Nucleus accumbens (tissue), 56 donors: ENCODE measurements at regions not wholly inside any gene's neighbourhood (a gene's known extent, or its start where the extent isn't known, plus 50 kb on each side); places are given as distances from the start of the nearest gene placed in this dataset.
A peak's percentile ranks its signal among the peaks of the same experiment; 100 is the strongest.
"Not testable (repeated sequence)": the region's sequence is repeated elsewhere in the genome, so short reads cannot be mapped to it uniquely, and the experiment has no call there.

ENCODE experiments used
- DNase-seq, 56 donors: peaks; one replicate each; lab custom pipeline; 2025; lab: John Stamatoyannopoulos, UW

DNA sequence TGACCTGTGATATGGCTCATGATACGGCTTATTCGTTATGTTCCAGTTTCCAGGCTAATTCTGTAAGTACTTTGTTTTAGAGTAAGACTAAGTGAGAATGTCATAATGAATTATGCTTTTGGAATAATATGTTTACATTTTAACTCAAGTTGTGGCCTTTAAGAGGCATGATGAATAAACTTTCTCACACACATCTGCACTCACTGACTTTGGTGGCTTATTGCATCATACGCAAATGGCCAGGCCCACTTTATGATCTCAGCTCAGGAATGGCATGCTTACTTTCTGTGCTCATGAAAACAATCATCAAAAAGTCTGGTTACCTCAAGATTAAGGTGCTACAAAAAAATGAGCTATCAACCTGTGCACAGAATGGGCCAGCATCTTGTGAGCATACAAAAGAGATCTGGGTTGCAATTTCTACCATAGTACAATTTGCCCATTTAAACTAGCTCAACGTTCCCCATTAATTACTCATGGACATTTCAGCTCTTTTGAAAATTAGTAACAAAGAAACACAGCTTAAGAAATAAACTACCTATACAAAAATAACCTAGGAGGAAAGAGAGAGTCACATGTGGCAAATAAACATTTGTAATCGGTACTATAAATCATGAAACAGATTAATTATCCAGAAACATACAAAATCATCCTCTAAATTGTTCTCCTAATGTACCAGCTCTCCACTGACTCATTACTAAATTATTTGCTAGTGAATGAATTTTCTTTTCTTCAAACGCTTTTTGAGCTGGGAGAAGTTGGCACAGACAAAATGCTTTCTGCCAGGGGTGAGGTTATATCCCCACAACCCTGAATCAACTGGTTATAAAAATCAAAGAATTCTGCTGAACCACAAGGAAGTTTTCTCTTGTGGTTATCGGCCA lies 439.0 kb upstream of the ADAMTS9 start:
- no peak for DNase-seq

GRCh38 chr3:65120156-65120555 lies 432.4 kb upstream of the ADAMTS9 start:
- DNase-seq: not testable (repeated sequence)

DNA sequence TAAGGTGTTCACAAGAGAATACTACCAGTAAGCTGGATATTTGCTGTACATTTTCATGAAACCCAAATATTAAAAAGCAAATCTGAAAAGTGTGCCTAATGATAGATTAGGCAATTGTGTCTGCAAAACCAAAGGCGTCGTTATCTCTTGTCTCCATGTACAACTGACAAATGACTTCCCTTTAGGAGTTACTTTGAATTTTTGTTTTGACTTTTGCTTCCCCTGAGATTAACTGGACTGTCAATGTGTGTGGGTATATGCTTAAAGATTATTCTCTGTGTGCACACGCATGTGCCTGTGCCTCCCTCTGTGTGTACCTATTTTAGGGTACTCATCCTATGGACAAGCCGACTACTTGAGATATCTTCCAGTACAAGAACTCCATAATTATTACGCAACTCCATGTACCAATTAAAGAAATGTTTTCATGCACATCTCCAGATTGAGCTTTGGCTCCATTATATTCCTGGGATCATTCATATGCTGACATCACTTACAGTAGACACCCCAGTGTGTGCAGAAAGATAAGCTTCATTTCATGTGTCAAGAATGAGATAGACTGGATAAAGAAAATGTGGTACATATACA lies 431.2 kb upstream of the ADAMTS9 start:
- no peak for DNase-seq

- DNase-seq: no peak
Observed at GRCh38 chr3:65114041-65114440, 426.2 kb upstream of the ADAMTS9 start.

DNA sequence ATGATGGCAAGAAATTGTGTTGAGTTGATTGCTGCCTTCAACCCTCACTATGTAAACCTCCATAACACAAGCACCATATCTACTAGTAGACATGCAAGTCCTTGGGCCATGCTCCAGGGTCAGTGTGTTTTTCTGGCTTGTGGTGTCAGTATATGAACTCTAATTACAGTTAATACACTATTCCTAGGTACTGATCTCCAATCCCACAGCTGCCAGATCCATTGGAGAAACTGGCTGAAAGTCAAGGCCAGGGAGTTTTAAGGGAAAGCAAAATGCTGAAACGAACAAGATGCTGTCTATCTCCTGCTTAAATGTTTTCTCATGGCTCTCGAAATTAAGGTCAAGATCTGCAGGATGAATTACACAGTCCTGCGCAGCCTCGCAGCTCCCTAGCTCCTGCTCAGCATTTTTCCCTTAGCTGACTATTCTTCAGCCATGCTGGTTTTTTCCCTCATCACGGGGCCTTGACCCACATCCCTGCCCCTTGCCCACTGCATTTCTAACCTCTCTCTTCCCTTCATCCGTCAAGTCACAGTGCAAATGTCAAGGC lies 425.0 kb upstream of the ADAMTS9 start:
- no peak for DNase-seq

DNA sequence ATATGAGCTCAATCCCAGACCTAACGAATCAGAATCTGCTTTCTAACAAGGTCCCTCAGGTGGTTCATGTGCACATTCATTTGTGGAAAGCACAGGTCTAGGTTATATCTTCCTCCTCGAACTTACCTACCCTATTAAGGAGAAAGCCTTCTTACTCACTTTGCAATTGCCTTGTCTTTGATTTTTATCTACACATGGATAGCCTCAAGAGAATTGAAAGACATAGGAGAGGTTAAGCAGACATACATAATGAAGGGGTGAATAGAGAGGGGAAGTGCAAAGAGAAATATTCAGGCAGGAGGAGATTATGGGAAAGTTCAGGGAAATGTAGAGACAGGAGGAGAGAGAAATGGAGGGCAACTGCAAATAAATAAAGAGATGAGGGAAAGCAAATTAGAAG lies 422.9 kb upstream of the ADAMTS9 start:
- no peak for DNase-seq

- no peak for DNase-seq
Observed at GRCh38 chr3:65109966-65110500, 422.2 kb upstream of the ADAMTS9 start.

GRCh38 chr3:65107174-65107573 lies 419.4 kb upstream of the ADAMTS9 start:
- peak in 6 of 56 donors; percentile 1 to 18 (median 2) for DNase-seq

GRCh38 chr3:65101450-65101849 lies 413.6 kb upstream of the ADAMTS9 start:
- DNase-seq: no peak

- DNase-seq: no peak
Observed at GRCh38 chr3:65098400-65098799, 410.6 kb upstream of the ADAMTS9 start.

GRCh38 chr3:65096110-65096745 lies 408.4 kb upstream of the ADAMTS9 start:
- no peak for DNase-seq

DNA sequence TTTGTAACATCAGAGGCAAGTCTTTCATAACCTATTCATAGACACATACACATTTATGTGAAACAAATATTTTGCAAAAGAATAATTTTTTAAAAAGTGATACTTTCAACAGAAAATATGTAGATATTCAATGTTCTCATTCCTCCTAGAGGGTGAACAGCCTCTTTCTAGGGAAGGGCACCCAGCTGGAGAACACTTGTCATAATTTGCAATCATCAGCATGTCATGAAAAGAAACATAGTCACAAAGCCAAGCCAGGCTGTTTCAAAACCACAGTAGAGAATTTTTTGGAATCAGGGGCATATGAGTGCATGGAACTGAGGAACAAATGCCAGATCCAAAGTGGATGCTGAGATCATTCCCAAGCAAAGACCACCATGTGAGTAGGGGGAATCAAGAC lies 406.9 kb upstream of the ADAMTS9 start:
- no peak for DNase-seq

DNA sequence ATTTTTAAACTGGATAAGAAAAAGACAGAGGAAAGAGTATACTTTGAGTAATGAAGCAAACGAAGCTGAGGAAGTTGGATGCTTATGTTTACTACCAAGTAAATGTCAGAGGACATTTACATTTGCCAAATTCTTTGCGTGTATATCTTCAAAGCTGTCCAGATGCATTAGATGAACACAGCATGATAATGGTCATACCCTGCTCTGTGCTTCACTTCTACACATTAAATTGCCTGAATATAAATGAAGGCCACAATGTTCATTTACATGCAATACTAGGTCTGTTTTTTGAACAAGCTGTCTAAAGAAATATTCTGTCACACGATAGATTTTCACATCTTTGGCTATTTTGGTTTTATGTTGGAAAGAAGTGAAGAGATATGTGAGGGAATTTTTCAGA lies 405.8 kb upstream of the ADAMTS9 start:
- DNase-seq: no peak

DNA sequence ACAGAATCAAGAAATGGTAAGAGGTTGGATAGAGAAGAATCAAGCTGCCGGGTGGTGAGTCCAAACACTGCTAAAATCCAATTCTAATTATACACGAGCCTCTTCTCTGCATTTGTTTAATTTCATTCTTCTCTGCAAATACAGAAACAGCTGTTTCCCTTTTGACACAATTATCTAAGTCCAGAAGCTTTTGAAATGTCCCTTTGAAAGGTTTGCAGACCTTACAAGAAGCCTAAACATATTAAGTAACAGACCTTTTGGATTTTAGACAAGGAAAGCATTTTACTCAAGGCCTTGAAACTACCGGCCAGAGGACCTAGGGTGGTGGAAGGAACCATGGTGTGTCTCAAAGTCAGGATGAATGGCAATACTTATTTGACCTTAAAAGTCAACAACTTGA lies 403.8 kb upstream of the ADAMTS9 start:
- DNase-seq: no peak

GRCh38 chr3:65083240-65083639 lies 395.4 kb upstream of the ADAMTS9 start:
- DNase-seq: no peak

- DNase-seq: no peak
Observed at GRCh38 chr3:65081536-65081935, 393.7 kb upstream of the ADAMTS9 start.

DNA sequence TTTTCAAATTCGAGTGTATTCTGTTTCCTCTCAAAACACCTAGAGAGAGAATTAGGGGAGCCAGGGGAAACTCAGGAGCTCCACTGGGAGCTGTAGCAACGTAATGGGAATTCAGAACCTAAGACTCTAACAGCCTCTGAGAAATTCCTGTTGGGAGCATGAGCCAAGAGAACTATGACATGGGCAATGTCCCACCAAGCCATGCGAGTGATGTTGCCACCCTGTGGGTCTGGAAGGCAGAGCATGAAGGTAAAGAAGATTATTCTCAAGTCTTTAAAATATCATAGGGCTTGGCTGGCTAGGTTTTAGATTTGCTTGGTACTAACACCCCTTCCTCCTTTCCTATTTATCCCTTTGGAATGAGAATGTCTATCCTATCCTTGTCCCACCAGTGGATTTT lies 392.6 kb upstream of the ADAMTS9 start:
- no peak for DNase-seq

- no peak for DNase-seq
Observed at GRCh38 chr3:65079560-65079959, 391.8 kb upstream of the ADAMTS9 start.

GRCh38 chr3:65078748-65079147 lies 390.9 kb upstream of the ADAMTS9 start:
- DNase-seq: no peak

DNA sequence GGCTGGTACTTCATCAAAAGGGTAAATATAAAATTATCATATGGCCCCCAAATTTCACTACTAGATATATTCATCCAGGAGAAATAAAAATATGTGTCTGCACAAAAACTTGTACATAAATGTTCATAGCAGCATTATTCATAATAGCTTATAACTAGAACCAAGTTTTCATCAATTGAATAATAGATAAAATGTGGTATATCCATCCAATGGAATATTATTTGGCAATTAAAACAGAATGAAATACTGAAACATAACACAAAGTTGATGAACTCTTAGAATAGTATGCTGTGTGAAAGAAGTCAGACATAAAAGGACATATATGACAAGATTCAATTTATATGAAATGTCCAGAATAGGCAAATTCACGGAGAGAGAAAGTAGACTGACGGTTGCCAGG lies 389.3 kb upstream of the ADAMTS9 start:
- no peak for DNase-seq

- DNase-seq: no peak
Observed at GRCh38 chr3:65070968-65071367, 383.2 kb upstream of the ADAMTS9 start.
